Neural progenitor cell (in vitro differentiated cells): ENCODE measurements at regions not wholly inside any gene's neighbourhood (a gene's known extent, or its start where the extent isn't known, plus 50 kb on each side); places are given as distances from the start of the nearest gene placed in this dataset.

ENCODE experiments used
- DNase-seq: peaks from one replicate; pipeline ENCODE4 v3.0.0-alpha.2; 2016; ENCODE audit warnings: low spot score
- H2AFZ ChIP-seq: fragments of 200-600 bp; sonication (generic); replicated peaks from 2 replicates; pipeline ENCODE4 v1.6.1; 2016; ENCODE audit warnings: antibody characterized with exemption
- H3F3A ChIP-seq: fragments of 200-600 bp; sonication (generic); 2 replicates; pipeline ENCODE4 v1.6.1; 2016; ENCODE audit warnings: antibody characterized with exemption, low read depth
- H3K27ac ChIP-seq: fragments of 200-600 bp; sonication (generic); 2 replicates; pipeline ENCODE4 v1.5.1; 2016; ENCODE audit warnings: mild to moderate bottlenecking
- H3K27me3 ChIP-seq: fragments of 200-600 bp; sonication (generic); 2 replicates; pipeline ENCODE4 v1.6.1; 2016; ENCODE audit warnings: mild to moderate bottlenecking, moderate library complexity
- H3K36me3 ChIP-seq: fragments of 200-600 bp; sonication (generic); 2 replicates; pipeline ENCODE4 v1.5.1; 2016
- H3K4me1 ChIP-seq: fragments of 200-600 bp; sonication (generic); 2 replicates; pipeline ENCODE4 v1.6.1; 2016; ENCODE audit warnings: mixed run types
- H3K4me2 ChIP-seq: fragments of 200-600 bp; sonication (generic); 2 replicates; pipeline ENCODE4 v1.6.1; 2016
- H3K4me3 ChIP-seq: fragments of 200-600 bp; sonication (generic); 2 replicates; pipeline ENCODE4 v1.5.1; 2016
- H3K79me2 ChIP-seq: fragments of 200-600 bp; sonication (generic); 2 replicates; pipeline ENCODE4 v1.6.1; 2016; ENCODE audit warnings: low read depth
- H3K9ac ChIP-seq: fragments of 200-600 bp; sonication (generic); 2 replicates; pipeline ENCODE4 v1.6.1; 2016
- H3K9me3 ChIP-seq: fragments of 200-600 bp; sonication (generic); 2 replicates; pipeline ENCODE4 v1.5.1; 2016; ENCODE audit warnings: low read depth
- H4K20me1 ChIP-seq: fragments of 200-600 bp; sonication (generic); 2 replicates; pipeline ENCODE4 v1.6.1; 2016; ENCODE audit warnings: low read depth
- H3K27ac Mint-ChIP-seq: 3 replicates; pipeline ENCODE4 v1.8.0; 2021; ENCODE audit warnings: mixed read lengths
- H3K27me3 Mint-ChIP-seq: 2 replicates; pipeline ENCODE4 v1.8.0; 2022; ENCODE audit warnings: low read depth, mild to moderate bottlenecking, inconsistent platforms, moderate library complexity, mixed read lengths; ENCODE audit not compliant: insufficient read depth
- H3K36me3 Mint-ChIP-seq: 3 replicates; pipeline ENCODE4 v1.8.0; 2021; ENCODE audit warnings: mixed read lengths
- H3K4me1 Mint-ChIP-seq: 3 replicates; pipeline ENCODE4 v1.8.0; 2021; ENCODE audit warnings: mixed read lengths
- H3K4me3 Mint-ChIP-seq: 3 replicates; pipeline ENCODE4 v1.8.0; 2021; ENCODE audit warnings: mild to moderate bottlenecking, moderate library complexity, mixed read lengths
- H3K9me3 Mint-ChIP-seq: 3 replicates; pipeline ENCODE4 v1.8.0; 2020; ENCODE audit warnings: mixed read lengths
- EZH2 ChIP-seq: fragments of 200-600 bp; sonication (generic); IDR thresholded peaks from 2 replicates; pipeline ENCODE4 v1.6.1; 2017; ENCODE audit warnings: antibody characterized with exemption, mild to moderate bottlenecking, moderate library complexity
- EZH2phosphoT487 ChIP-seq: fragments of 200-600 bp; sonication (generic); IDR thresholded peaks from 2 replicates; pipeline ENCODE4 v1.6.1; 2017; ENCODE audit warnings: antibody characterized with exemption
- TF ChIP-seq, protein P1 (sequence below): fragments of 200-600 bp; sonication (generic); IDR thresholded peaks from 2 replicates; pipeline ENCODE4 v1.5.1; 2017; ENCODE audit warnings: antibody characterized with exemption, mild to moderate bottlenecking

- Histone ChIP-seq H3K27ac (no peak overlapping the region), H3K9ac (no peak overlapping the region), H2AFZ (no peak overlapping the region), H3K4me3 (no peak overlapping the region), H3K79me2 (no peaks in the 10 kb centered on the region), H3K36me3 (no peaks in the 10 kb centered on the region), H4K20me1 (peaks cover 6% of the 10 kb centered on the region), H3K4me2 (no peak overlapping the region), H3K27me3 (no peaks in the 10 kb centered on the region), H3K4me1 (peaks cover 50% of the 10 kb centered on the region), H3F3A (peaks cover 33% of the 10 kb centered on the region), H3K9me3 (no peaks in the 10 kb centered on the region)
- no peak overlapping the region for H3K27ac Mint-ChIP-seq
- H3K9me3 Mint-ChIP-seq, result peaks cover 3% of the 10 kb centered on the region
- H3K4me3 Mint-ChIP-seq, result no peak overlapping the region
- TF ChIP-seq EZH2, result no peak
- no peak for TF ChIP-seq EZH2phosphoT487
- TF ChIP-seq, protein P1, sequence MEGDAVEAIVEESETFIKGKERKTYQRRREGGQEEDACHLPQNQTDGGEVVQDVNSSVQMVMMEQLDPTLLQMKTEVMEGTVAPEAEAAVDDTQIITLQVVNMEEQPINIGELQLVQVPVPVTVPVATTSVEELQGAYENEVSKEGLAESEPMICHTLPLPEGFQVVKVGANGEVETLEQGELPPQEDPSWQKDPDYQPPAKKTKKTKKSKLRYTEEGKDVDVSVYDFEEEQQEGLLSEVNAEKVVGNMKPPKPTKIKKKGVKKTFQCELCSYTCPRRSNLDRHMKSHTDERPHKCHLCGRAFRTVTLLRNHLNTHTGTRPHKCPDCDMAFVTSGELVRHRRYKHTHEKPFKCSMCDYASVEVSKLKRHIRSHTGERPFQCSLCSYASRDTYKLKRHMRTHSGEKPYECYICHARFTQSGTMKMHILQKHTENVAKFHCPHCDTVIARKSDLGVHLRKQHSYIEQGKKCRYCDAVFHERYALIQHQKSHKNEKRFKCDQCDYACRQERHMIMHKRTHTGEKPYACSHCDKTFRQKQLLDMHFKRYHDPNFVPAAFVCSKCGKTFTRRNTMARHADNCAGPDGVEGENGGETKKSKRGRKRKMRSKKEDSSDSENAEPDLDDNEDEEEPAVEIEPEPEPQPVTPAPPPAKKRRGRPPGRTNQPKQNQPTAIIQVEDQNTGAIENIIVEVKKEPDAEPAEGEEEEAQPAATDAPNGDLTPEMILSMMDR, result no peak
- H3K36me3 Mint-ChIP-seq, result no peaks in the 10 kb centered on the region
- peaks cover 14% of the 10 kb centered on the region for H3K27me3 Mint-ChIP-seq
- peaks cover 50% of the 10 kb centered on the region for H3K4me1 Mint-ChIP-seq
- no peak for DNase-seq
Measured at GRCh38 chr2:174022431-174022830, 57.3 kb upstream of the SP3 start.

- Mint-ChIP-seq H3K4me3 (no peak overlapping the region), H3K9me3 (peaks cover 3% of the 10 kb centered on the region)
- TF ChIP-seq EZH2 (no peak), EZH2phosphoT487 (no peak)
Measured at GRCh38 chr2:174020926-174021662, 55.9 kb upstream of the SP3 start.

GRCh38 chr2:174020026-174020425 is 54.9 kb upstream of the SP3 start:
- TF ChIP-seq EZH2 (no peak), EZH2phosphoT487 (no peak)
- TF ChIP-seq, protein P1, result no peak
- Mint-ChIP-seq H3K9me3 (peaks cover 3% of the 10 kb centered on the region), H3K36me3 (no peaks in the 10 kb centered on the region), H3K4me3 (no peak overlapping the region), H3K4me1 (peaks cover 34% of the 10 kb centered on the region), H3K27me3 (peaks cover 11% of the 10 kb centered on the region), H3K27ac (no peak overlapping the region)
- Histone ChIP-seq H3K4me1 (peaks cover 31% of the 10 kb centered on the region), H3K27me3 (no peaks in the 10 kb centered on the region), H3K4me2 (no peak overlapping the region), H3K9me3 (no peaks in the 10 kb centered on the region), H2AFZ (no peak overlapping the region), H4K20me1 (peaks cover 6% of the 10 kb centered on the region), H3K9ac (no peak overlapping the region), H3K27ac (no peak overlapping the region), H3K4me3 (no peak overlapping the region), H3K36me3 (no peaks in the 10 kb centered on the region), H3F3A (peaks cover 24% of the 10 kb centered on the region), H3K79me2 (no peaks in the 10 kb centered on the region)
- DNase-seq, result no peak

More at GRCh38 chr2:174020926-174021662, 55.9 kb upstream of the SP3 start:
- H3K9me3 ChIP-seq, result no peaks in the 10 kb centered on the region
- Mint-ChIP-seq H3K4me1 (peaks cover 41% of the 10 kb centered on the region), H3K36me3 (no peaks in the 10 kb centered on the region), H3K27ac (no peak overlapping the region), H3K27me3 (peaks cover 11% of the 10 kb centered on the region)
- no peak overlapping the region for H3K4me3 ChIP-seq
- no peaks in the 10 kb centered on the region for H3K27me3 ChIP-seq
- peaks cover 6% of the 10 kb centered on the region for H4K20me1 ChIP-seq
- H3F3A ChIP-seq, result peaks cover 33% of the 10 kb centered on the region
- H3K4me1 ChIP-seq, result peaks cover 42% of the 10 kb centered on the region
- H3K27ac ChIP-seq, result no peak overlapping the region
- no peaks in the 10 kb centered on the region for H3K36me3 ChIP-seq
- DNase-seq, result no peak
- no peak overlapping the region for H2AFZ ChIP-seq
- no peak overlapping the region for H3K9ac ChIP-seq
- H3K4me2 ChIP-seq, result no peak overlapping the region
- no peaks in the 10 kb centered on the region for H3K79me2 ChIP-seq

GRCh38 chr2:174016447-174016846 is 51.3 kb upstream of the SP3 start:
- Mint-ChIP-seq H3K27ac (no peak overlapping the region), H3K36me3 (no peaks in the 10 kb centered on the region), H3K27me3 (peaks cover 11% of the 10 kb centered on the region), H3K9me3 (peaks cover 7% of the 10 kb centered on the region), H3K4me1 (peaks cover 25% of the 10 kb centered on the region), H3K4me3 (no peak overlapping the region)
- no peak for DNase-seq
- no peaks in the 10 kb centered on the region for H3K9me3 ChIP-seq
- no peaks in the 10 kb centered on the region for H4K20me1 ChIP-seq
- peaks cover 20% of the 10 kb centered on the region for H3K4me1 ChIP-seq
- no peak overlapping the region for H3K4me3 ChIP-seq
- H3K4me2 ChIP-seq, result no peak overlapping the region
- no peak overlapping the region for H3K9ac ChIP-seq
- H2AFZ ChIP-seq, result no peak overlapping the region
- H3K36me3 ChIP-seq, result no peaks in the 10 kb centered on the region
- peaks cover 9% of the 10 kb centered on the region for H3K27me3 ChIP-seq
- H3F3A ChIP-seq, result no peaks in the 10 kb centered on the region
- no peak overlapping the region for H3K27ac ChIP-seq
- TF ChIP-seq EZH2phosphoT487, result no peak
- no peak for TF ChIP-seq EZH2
- TF ChIP-seq, protein P1, result no peak
- no peaks in the 10 kb centered on the region for H3K79me2 ChIP-seq
